ENCODE measurements at regions not wholly inside any gene's neighbourhood (a gene's known extent, or its start where the extent isn't known, plus 50 kb on each side); places are given as distances from the start of the nearest gene placed in this dataset.

DNA sequence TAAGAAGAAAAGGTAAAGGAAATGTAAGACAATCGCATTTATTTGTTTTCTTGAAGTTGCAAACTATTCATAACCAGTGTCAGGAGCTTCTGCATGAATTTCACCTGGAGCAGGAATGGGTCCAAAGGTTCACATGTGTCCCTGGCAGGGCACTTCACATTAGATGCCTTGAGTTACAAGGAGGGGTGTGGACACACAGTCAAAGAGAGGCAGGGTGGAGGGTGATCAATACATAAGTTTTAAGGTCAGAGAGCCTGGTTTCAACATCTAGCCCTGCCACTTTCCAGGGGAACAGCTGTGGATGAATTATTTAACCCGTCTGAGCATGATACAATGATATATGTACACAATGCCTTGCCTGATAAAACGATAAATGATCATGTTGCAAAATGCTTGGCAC, 321.4 kb downstream of the CYP26B1 start:
- Histone ChIP-seq H3K4me3 (replicated peaks; ENCODE audit: insufficient read depth, low read length) (no peak overlapping the region), H3K27me3 (ENCODE audit: insufficient read depth, poor library complexity, severe bottlenecking) (peaks cover 4% of the 10 kb centered on the region), H3K27ac (replicated peaks) (no peak overlapping the region)
- TF ChIP-seq SPI1 (IDR thresholded peaks at IDR 0.05; ENCODE audit: borderline replicate concordance, low read depth) (no peak), GABPA (IDR thresholded peaks at IDR 0.05; ENCODE audit: low read depth) (no peak), REST (IDR thresholded peaks at IDR 0.05; ENCODE audit: insufficient replicate concordance, low read depth) (no peak), POLR2AphosphoS5 (IDR thresholded peaks at IDR 0.05; ENCODE audit: low read depth) (no peak)
- DNase-seq (ENCODE audit: low read depth in 1 of 2, low spot score in 1 of 2): no peak

DNA sequence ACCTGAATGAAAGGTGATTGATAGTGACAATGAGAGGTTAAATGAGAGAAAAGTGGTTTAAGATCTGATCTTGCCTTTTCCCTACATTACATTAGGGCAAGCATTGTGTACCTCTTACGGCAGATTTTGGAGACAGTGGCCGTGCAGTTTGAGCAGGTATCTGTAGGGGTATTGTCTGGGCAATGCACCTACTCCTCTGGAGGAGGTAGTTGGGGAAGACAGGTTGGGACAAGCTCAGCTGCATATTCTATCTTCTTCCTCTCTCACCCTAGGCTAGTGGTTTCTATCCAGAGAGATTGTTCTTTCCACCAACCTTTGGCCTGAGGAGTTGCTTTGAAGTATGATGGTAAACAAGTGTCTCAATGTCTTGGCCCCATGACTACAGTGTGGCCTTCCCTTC, 323.2 kb downstream of the CYP26B1 start:
- TF ChIP-seq REST (IDR thresholded peaks at IDR 0.05; ENCODE audit: insufficient replicate concordance, low read depth): no peak
- no peak for DNase-seq (ENCODE audit: low read depth in 1 of 2, low spot score in 1 of 2)
- H3K4me3 ChIP-seq (replicated peaks; ENCODE audit: insufficient read depth, low read length): no peak overlapping the region
- H3K27me3 ChIP-seq (ENCODE audit: insufficient read depth, poor library complexity, severe bottlenecking): peaks cover 4% of the 10 kb centered on the region
- no peak overlapping the region for H3K27ac ChIP-seq (replicated peaks)

- DNase-seq (ENCODE audit: low read depth in 1 of 2, low spot score in 1 of 2): no peak
- Histone ChIP-seq H3K27ac (replicated peaks) (no peak overlapping the region), H3K27me3 (ENCODE audit: insufficient read depth, poor library complexity, severe bottlenecking) (peaks cover 6% of the 10 kb centered on the region), H3K4me3 (replicated peaks; ENCODE audit: insufficient read depth, low read length) (no peak overlapping the region)
- TF ChIP-seq SPI1 (IDR thresholded peaks at IDR 0.05; ENCODE audit: borderline replicate concordance, low read depth): no peak
- no peak for TF ChIP-seq GABPA (IDR thresholded peaks at IDR 0.05; ENCODE audit: low read depth)
These were observed 324.1 kb downstream of the CYP26B1 start for GRCh38 chr2:71823526-71823925.

DNA sequence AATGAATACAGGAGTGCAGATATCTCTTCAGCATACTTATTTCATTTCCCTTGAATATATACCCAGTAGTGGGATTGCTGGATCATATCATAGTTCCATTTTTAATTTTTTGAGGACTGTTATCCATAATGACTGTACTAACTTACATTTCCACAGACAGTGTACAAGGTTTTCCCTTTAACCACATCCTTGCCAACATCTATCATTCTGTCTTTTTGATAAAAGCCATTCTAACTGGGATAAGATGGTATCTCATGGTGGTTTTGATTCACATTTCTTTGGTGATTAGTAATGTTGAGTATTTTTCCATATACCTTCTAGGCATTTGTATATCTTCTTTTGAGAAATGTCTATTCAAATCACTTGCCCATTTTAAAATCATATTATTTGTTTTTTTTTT, 325.2 kb downstream of the CYP26B1 start:
- DNase-seq (ENCODE audit: low read depth in 1 of 2, low spot score in 1 of 2): no peak
- TF ChIP-seq REST (IDR thresholded peaks at IDR 0.05; ENCODE audit: insufficient replicate concordance, low read depth): no peak
- Histone ChIP-seq H3K4me3 (replicated peaks; ENCODE audit: insufficient read depth, low read length) (no peak overlapping the region), H3K27me3 (ENCODE audit: insufficient read depth, poor library complexity, severe bottlenecking) (peaks cover 8% of the 10 kb centered on the region), H3K27ac (replicated peaks) (no peak overlapping the region)

DNA sequence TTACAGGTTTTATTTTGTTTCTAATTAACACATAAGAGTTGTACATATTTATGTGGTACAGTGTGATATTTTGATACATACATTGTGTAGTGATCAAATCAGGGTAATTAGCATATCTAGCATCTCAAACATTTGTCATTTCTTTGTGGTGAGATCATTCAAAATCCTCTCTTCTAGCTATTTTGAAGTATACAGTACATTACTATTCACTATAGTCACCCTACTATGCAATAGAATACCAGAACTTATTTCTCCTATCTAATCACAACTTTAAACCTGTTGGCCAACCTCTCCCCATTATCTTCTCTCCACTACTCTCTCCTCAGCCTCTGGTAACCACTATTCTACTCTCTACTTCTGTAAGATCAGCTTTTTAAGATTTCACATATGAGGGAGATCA, 325.8 kb downstream of the CYP26B1 start:
- TF ChIP-seq REST (IDR thresholded peaks at IDR 0.05; ENCODE audit: insufficient replicate concordance, low read depth) (no peak), POLR2AphosphoS5 (IDR thresholded peaks at IDR 0.05; ENCODE audit: low read depth) (no peak), SPI1 (IDR thresholded peaks at IDR 0.05; ENCODE audit: borderline replicate concordance, low read depth) (no peak), GABPA (IDR thresholded peaks at IDR 0.05; ENCODE audit: low read depth) (no peak)
- TF ChIP-seq, protein P1, sequence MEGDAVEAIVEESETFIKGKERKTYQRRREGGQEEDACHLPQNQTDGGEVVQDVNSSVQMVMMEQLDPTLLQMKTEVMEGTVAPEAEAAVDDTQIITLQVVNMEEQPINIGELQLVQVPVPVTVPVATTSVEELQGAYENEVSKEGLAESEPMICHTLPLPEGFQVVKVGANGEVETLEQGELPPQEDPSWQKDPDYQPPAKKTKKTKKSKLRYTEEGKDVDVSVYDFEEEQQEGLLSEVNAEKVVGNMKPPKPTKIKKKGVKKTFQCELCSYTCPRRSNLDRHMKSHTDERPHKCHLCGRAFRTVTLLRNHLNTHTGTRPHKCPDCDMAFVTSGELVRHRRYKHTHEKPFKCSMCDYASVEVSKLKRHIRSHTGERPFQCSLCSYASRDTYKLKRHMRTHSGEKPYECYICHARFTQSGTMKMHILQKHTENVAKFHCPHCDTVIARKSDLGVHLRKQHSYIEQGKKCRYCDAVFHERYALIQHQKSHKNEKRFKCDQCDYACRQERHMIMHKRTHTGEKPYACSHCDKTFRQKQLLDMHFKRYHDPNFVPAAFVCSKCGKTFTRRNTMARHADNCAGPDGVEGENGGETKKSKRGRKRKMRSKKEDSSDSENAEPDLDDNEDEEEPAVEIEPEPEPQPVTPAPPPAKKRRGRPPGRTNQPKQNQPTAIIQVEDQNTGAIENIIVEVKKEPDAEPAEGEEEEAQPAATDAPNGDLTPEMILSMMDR (IDR thresholded peaks at IDR 0.05; ENCODE audit: insufficient read depth, low read length): no peak
- H3K27ac ChIP-seq (replicated peaks): no peak overlapping the region
- no peak for DNase-seq (ENCODE audit: low read depth in 1 of 2, low spot score in 1 of 2)
- H3K4me3 ChIP-seq (replicated peaks; ENCODE audit: insufficient read depth, low read length): no peak overlapping the region
- peaks cover 8% of the 10 kb centered on the region for H3K27me3 ChIP-seq (ENCODE audit: insufficient read depth, poor library complexity, severe bottlenecking)

Data from HL-60 (cell line).